AG09319 (cell line): ENCODE measurements at regions not wholly inside any gene's neighbourhood (a gene's known extent, or its start where the extent isn't known, plus 50 kb on each side); places are given as distances from the start of the nearest gene placed in this dataset.

Source experiments
- DNase-seq: peaks from one replicate; pipeline ENCODE4 v3.0.0-alpha.2; 2010; ENCODE audit warnings: low read depth; ENCODE audit errors: extremely low read depth
- TF ChIP-seq, protein P1 (sequence below): IDR thresholded peaks from 2 replicates; pipeline ENCODE4 v1.5.1; 2011; ENCODE audit warnings: low read depth, mild to moderate bottlenecking, inconsistent platforms, low read length, moderate library complexity

DNA sequence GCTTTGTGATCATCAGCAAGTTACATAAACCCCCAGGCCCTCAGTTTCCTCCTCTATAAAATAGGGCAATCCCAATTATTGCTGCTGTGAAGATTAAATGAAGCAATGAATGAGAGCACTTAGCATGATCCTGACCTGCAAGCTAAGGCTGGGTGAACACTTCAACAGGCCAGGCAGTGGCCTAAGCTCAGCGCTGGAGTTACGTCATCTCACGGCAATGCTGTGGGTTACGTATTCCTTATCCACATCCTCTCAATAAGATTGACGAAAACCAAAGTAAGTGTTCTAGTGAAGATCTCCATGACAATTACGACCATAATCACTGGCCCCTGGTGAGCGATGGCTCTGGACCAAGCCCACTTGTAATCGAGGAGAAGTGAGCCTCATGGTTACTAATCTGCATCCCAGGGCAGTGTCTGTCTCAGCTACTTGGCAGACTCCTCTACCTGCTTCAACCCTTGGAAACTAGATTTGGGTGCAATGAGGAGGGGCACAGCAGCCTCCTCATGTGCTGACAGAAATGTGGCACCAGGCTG is 274.1 kb upstream of the ARID1B start:
- TF ChIP-seq, protein P1, sequence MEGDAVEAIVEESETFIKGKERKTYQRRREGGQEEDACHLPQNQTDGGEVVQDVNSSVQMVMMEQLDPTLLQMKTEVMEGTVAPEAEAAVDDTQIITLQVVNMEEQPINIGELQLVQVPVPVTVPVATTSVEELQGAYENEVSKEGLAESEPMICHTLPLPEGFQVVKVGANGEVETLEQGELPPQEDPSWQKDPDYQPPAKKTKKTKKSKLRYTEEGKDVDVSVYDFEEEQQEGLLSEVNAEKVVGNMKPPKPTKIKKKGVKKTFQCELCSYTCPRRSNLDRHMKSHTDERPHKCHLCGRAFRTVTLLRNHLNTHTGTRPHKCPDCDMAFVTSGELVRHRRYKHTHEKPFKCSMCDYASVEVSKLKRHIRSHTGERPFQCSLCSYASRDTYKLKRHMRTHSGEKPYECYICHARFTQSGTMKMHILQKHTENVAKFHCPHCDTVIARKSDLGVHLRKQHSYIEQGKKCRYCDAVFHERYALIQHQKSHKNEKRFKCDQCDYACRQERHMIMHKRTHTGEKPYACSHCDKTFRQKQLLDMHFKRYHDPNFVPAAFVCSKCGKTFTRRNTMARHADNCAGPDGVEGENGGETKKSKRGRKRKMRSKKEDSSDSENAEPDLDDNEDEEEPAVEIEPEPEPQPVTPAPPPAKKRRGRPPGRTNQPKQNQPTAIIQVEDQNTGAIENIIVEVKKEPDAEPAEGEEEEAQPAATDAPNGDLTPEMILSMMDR = no peak
- DNase-seq = no peak

DNA sequence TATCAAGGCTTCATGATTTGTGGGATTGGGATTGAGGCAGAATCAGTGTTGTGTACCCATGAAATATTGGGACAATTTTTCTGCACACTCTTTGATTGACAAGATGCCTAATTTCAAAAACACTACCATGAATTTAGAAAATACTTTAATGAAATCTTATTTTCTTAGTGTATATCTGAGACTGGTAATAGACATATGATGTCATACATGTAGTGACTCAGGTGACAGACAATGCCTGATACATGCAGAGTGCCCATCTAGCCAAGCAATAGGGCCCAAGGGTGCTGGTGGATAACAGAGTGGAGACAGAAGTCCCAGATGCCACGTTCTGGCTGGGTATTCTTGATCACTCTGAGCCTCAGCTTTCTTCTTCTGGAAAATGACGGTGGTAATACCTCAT is 279.6 kb upstream of the ARID1B start:
- TF ChIP-seq, protein P1 = no peak

DNA sequence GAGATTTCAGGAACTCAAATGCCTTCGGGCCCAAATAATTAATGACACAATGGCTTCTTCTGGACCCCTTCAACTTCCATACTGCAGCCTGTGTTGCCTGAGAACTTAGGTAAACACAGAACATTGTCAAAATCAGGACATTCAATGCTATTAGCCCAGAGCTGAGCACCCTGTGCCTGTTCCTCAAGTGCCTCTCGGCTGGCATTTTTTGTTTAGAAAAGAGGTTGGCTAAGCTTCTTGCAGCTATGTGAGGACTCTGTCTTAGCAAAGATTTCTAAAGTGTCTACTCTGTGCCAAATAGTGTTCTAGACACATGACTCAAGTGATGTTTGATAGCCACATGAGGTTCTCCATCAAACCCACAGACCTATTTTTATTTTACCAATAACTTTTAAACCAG is 289.3 kb upstream of the ARID1B start:
- TF ChIP-seq, protein P1 = no peak
- no peak for DNase-seq

More for the DNA sequence above, 279.6 kb upstream of the ARID1B start:
- DNase-seq = no peak

DNA sequence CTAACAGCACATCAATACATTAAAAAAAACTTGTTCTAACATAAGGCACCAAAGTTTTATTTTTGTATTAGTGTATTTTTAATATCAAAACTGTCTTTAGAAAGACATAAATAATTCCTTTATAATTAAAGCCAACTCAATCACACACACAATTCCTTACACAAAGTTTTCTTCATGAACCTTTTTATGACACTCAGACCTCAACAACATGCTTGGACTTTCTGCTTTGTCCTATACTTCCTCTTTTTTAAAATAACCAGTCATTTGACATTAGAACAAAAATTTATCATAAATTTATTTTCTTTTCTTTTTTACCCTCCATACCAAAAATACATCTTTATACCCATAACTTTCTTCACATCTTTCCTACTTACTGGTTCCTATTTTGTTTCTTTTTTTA is 292.0 kb upstream of the ARID1B start:
- no peak for DNase-seq
- TF ChIP-seq, protein P1 = no peak

DNA sequence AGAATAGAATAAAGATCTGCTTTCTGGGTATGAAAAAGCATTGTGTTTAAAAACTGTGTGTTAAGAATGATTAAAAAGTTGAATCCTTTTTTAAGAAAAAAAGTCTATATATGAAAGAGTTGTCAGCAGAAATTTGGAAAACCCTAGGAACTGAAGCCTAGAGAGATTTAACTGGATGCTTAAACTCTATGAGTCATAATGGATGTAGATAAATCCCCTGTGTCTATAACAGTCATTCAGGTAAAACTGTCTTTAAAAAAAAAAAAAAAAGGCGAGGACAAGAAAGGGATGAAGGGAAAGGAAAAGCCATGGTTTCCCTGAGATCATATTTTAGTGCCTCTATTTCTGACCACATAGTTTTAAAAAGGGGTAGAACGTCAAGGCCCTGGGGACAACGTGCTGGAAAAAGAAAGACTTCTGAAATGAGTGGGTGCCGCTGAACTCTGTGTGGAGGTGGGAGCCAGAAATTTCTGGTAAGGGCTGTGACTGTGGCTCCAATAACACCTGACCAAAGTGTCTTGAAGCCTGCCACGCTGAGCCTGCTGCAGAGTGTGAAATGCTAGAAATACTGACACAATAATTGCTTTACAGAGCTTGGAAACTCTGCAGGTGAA is 302.6 kb upstream of the ARID1B start:
- TF ChIP-seq, protein P1 = no peak
- DNase-seq = no peak

- no peak for DNase-seq
- TF ChIP-seq, protein P1 = no peak
Measured at GRCh38 chr6:156471000-156471399, 306.2 kb upstream of the ARID1B start.

DNA sequence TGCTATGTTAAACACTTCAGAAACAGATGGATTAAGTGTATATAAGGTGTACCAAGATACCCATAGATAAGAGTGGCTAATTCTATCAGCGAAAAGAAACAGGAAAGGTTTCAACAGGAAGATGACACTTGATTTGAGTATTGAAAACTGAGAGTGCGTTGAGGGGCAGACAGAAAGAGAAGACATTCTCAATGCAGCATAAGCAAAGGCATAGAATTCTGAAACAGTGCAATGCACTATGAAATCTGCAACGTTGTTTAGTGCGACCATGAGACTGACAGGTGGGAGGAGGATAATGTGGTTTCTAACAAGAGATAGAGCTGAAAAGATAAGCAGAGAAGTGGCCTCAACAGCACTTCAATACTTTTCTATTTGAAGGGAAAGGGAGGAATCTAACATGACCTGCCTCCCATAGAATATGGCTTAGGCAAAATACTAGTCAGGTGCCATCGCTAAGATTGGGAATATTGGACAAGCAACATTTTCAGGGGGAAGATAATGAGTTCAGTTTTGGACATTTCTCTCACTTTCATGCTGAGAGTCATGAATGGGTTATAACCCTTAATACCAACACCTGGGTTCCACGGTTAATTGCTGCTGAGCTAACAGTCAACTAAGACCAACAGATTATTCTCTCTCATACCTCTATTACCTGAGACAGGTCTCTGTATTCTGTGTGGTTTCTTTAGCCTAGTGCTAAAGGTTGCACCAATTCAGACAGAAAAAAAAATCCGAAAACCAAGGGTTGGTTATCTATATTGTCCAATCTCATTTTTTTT is 312.9 kb upstream of the ARID1B start:
- DNase-seq = no peak
- TF ChIP-seq, protein P1 = no peak
